IgD-negative memory B cell (primary cell): ENCODE measurements at regions not wholly inside any gene's neighbourhood (a gene's known extent, or its start where the extent isn't known, plus 50 kb on each side); places are given as distances from the start of the nearest gene placed in this dataset.
A peak's percentile ranks its signal among the peaks of the same experiment; 100 is the strongest.

Experiments used
- H3K27ac Mint-ChIP-seq, 3 donors: one replicate each; pipeline ENCODE4 v1.8.0; 2020 to 2022; ENCODE audit warnings: mild to moderate bottlenecking in 3 of 3, mixed read lengths in 3 of 3, moderate library complexity in 1 of 3
- H3K27me3 Mint-ChIP-seq: one replicate; pipeline ENCODE4 v1.8.0; 2021; ENCODE audit warnings: mixed read lengths
- H3K36me3 Mint-ChIP-seq: one replicate; pipeline ENCODE4 v1.8.0; 2020; ENCODE audit warnings: mild to moderate bottlenecking, mixed read lengths
- H3K4me1 Mint-ChIP-seq, 3 donors: one replicate each; pipeline ENCODE4 v1.8.0; 2020 to 2022; ENCODE audit warnings: mixed read lengths in 3 of 3, mild to moderate bottlenecking in 1 of 3
- H3K4me3 Mint-ChIP-seq, 4 donors: one replicate each; pipeline ENCODE4 v1.8.0; 2020 to 2022; ENCODE audit warnings: mild to moderate bottlenecking in 4 of 4, mixed read lengths in 4 of 4, moderate library complexity in 3 of 4
- H3K9me3 Mint-ChIP-seq, 3 donors: one replicate each; pipeline ENCODE4 v1.8.0; 2020 to 2021; ENCODE audit warnings: mixed read lengths in 3 of 3, mild to moderate bottlenecking in 1 of 3

DNA sequence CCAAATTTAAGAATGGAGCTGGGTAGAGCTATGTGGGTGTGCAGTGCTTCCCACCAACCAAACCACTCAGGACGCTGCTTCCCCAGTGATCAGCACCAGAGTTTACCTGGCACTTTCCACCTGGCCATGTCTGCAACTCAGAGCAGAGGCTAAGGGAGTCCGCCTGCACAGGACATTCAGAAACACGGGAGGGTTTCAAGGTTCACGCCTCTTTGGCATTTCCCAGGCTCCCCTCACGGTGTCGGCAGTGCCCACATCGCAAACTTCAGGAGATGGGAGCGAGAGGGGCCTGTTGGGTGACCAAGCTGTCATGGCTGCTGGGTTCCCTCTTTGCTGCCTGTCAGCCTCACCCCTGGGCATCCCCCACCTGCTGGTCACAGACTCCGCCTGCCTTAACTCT is 161.5 kb downstream of the NXNL2 start:
- Mint-ChIP-seq H3K36me3 (no peaks in the 10 kb centered on the region), H3K4me1 (no peaks in the 10 kb centered on the region), H3K4me3 (no peak overlapping the region), H3K27me3 (peaks cover 2% of the 10 kb centered on the region), H3K27ac (no peak overlapping the region), H3K9me3 (peaks cover 2 to 7% (median 4%) of the 10 kb centered on the region in 3 donors)

DNA sequence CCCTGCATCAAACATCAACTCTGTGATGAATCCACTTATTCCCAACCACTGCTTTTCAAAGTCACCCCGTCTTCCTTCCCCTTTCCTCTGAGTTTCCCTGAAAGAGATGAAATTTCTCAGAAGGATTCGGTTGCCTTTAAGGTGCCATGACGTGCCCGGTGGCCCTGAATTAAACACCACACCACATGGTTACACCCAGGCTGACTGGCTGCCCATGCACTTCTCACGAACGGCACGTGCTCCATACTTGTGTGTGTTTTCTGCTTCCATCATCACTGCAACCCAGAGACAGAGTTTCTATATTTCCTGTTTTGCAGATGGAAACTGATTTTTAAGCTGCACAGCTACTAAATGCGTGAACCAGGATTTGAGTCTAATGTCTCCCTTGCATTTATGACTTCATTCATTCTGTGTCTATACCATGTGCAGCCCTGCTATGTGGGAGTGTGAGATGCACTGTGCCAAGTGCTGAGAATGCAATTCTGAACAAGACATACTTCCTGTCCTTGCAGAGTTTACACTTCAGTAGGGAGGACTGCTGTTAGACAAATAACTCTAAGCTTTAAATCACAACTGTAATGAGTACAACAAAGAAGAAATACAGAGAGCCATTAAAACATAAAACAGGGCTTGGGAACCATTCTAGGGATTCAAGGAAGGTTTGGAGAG is 162.9 kb downstream of the NXNL2 start:
- H3K4me1 Mint-ChIP-seq = no peaks in the 10 kb centered on the region
- no peaks in the 10 kb centered on the region for H3K36me3 Mint-ChIP-seq
- H3K27ac Mint-ChIP-seq = no peak overlapping the region
- H3K4me3 Mint-ChIP-seq = peak overlapping the region in 1 of 4 donors; percentile 4
- peaks cover 2% of the 10 kb centered on the region for H3K27me3 Mint-ChIP-seq
- peaks cover 2 to 4% (median 4%) of the 10 kb centered on the region in 3 donors for H3K9me3 Mint-ChIP-seq

DNA sequence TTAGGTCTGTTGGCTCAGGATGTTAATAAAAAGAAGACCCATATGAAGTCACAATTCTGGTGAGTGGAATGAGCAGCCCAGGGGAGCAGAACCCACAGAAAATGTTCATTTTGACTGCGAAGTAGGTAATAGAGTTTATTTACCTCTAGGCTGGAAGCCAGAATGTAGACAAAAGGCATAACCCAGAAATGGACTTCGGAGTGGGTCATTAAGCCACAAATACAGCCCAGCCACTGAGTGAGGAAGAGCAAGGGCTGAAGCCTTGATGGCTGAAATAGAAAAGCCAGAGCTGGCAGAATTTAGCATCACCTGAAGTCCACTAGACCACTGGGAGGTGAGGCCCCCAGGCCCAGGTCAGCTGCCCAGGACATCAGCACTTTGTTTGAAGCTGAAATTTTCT is 168.0 kb downstream of the NXNL2 start:
- Mint-ChIP-seq H3K9me3 (peaks cover 0 to 4% (median 2%) of the 10 kb centered on the region in 3 donors), H3K27ac (no peak overlapping the region), H3K4me1 (peaks cover 0 to 3% (median 0%) of the 10 kb centered on the region in 3 donors)

DNA sequence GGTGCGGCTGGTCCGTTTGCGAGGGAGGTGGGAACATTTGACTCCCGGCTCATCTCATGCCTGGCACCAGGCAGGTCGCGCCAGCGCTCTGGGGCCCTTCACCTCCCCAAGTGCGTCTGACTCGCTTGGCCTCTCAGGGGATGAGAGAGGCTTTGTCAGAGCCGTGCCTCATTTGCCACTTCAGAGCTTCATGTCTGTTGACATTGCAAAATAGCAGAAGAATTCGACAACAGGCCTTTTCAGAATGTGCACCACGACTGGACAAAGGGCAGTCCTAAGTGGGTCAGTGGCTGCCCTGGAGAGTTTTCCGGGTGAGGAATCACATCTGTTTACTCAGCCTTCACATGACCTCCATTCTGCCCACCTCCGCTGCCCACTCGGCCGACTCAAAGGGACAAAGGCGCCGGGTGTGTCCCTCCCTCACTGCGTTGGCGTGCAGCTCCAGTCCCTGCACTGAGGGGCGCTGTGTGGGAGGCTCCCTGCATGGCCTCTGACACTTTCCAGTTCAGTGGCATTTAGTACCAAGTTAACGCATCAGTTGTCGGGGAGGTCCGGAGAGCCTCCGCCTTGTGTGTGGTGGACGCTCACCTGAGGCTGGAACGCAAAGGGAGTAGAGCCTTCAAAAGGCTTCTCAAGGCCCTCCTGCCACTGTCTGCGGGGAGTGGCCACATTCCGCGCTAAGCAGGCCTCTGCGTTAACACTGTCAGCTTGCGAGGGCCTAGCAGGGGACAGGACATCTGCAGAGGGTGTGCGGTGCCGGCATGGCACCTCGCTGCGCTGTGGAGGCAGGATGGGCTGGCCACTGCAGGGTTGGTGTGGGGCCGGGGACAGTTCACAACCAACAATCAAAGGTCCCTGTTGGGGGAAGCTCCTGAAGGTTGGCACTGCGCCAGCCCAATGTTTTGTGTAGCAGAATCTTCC is 171.5 kb downstream of the NXNL2 start:
- Mint-ChIP-seq H3K27me3 (no peaks in the 10 kb centered on the region), H3K4me3 (no peak overlapping the region)

More for the DNA sequence above, 168.0 kb downstream of the NXNL2 start:
- no peaks in the 10 kb centered on the region for H3K36me3 Mint-ChIP-seq
- no peak overlapping the region for H3K4me3 Mint-ChIP-seq
- no peaks in the 10 kb centered on the region for H3K27me3 Mint-ChIP-seq

DNA sequence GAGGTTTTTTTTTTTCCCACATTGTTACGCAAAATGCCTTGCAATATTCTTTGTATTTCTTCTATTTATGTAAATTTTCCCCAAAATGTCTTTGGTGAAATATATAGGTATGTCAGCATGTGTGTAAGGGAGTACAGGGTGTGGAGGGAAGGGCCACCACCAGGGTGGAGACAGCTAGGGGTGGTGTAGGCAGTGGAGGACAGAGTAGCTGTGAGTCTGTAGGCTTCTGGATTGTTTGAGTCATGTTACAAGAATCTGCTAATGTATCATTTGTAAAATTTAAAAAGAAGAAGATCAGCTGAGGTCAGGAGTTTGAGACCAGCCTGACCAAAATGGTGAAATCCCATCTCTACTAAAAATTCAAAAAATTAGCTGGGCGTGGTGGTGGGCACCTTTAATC is 175.5 kb downstream of the NXNL2 start:
- peaks cover 0 to 6% (median 4%) of the 10 kb centered on the region in 3 donors for H3K9me3 Mint-ChIP-seq
- H3K36me3 Mint-ChIP-seq = no peaks in the 10 kb centered on the region
- no peaks in the 10 kb centered on the region for H3K4me1 Mint-ChIP-seq
- no peak overlapping the region for H3K27ac Mint-ChIP-seq
- peaks cover 2% of the 10 kb centered on the region for H3K27me3 Mint-ChIP-seq
- H3K4me3 Mint-ChIP-seq = no peak overlapping the region

More for the DNA sequence above, 171.5 kb downstream of the NXNL2 start:
- Mint-ChIP-seq H3K9me3 (peaks cover 0 to 2% (median 0%) of the 10 kb centered on the region in 3 donors), H3K36me3 (no peaks in the 10 kb centered on the region), H3K27ac (no peak overlapping the region), H3K4me1 (peaks cover 0 to 3% (median 0%) of the 10 kb centered on the region in 3 donors)

DNA sequence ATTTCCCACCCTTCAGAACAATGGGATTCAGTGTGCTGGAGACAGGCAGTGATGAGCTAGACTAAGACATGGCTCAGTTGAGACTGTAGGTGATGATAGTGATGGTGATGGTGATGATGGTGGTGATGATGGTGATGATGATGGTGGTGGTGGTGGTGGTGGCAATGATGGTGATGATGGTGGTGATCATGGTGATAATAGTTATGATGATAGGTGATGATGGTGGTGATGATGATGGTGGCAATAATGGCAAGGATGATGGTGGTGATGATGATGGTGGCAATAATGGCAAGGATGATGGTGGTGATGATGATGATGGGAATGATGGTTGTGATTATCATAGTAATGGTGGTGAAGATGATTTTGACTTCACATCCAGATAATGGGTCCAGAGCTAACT is 176.7 kb downstream of the NXNL2 start:
- Mint-ChIP-seq H3K9me3 (peaks cover 0 to 8% (median 6%) of the 10 kb centered on the region in 3 donors), H3K27me3 (peaks cover 2% of the 10 kb centered on the region), H3K27ac (no peak overlapping the region), H3K36me3 (no peaks in the 10 kb centered on the region), H3K4me3 (no peak overlapping the region), H3K4me1 (no peaks in the 10 kb centered on the region)

DNA sequence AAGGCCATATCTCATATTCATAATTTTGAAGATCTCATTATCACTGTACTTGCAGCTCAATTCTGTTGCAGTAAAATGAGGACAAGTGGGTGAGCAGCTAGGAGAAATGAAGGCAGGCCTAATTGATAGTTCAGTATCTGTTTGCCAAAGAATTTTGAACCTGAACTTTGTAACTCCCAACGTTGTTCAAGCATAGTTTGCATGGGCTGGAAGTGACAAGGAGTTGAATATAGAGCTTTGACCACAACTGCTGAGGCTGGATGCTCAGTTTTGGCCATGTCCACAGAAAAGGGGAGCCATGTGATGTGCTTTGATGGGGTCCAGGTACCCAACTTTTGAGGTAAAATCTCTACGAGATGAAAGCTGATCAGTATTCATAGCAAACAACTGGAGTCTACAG is 177.5 kb downstream of the NXNL2 start:
- H3K36me3 Mint-ChIP-seq = no peaks in the 10 kb centered on the region
- H3K9me3 Mint-ChIP-seq = peaks cover 0 to 8% (median 6%) of the 10 kb centered on the region in 3 donors
- H3K27me3 Mint-ChIP-seq = peaks cover 2% of the 10 kb centered on the region
- H3K4me1 Mint-ChIP-seq = no peaks in the 10 kb centered on the region
- H3K27ac Mint-ChIP-seq = no peak overlapping the region
- H3K4me3 Mint-ChIP-seq = no peak overlapping the region

DNA sequence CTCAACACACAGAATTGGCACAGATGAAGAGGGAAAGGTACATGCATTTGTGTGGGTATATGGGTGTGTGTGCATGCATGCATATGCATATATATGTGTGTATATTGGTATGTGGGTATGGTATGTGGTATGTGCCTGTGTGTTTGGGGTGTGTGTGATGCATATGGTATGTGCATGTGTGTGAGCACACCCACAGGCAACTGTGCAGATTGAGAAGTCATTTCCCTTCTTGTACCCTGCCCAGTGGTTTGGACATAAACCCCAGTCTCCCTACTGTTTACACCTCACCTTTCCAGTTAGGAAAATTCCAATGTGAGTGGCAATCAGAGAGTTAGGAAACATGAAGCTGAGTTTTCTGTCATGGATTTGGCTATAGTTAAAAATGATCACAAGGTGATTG is 178.0 kb downstream of the NXNL2 start:
- H3K27ac Mint-ChIP-seq = no peak overlapping the region
- H3K9me3 Mint-ChIP-seq = peaks cover 0 to 8% (median 4%) of the 10 kb centered on the region in 3 donors
- no peak overlapping the region for H3K4me3 Mint-ChIP-seq
- H3K4me1 Mint-ChIP-seq = no peaks in the 10 kb centered on the region
- H3K36me3 Mint-ChIP-seq = no peaks in the 10 kb centered on the region
- peaks cover 2% of the 10 kb centered on the region for H3K27me3 Mint-ChIP-seq

DNA sequence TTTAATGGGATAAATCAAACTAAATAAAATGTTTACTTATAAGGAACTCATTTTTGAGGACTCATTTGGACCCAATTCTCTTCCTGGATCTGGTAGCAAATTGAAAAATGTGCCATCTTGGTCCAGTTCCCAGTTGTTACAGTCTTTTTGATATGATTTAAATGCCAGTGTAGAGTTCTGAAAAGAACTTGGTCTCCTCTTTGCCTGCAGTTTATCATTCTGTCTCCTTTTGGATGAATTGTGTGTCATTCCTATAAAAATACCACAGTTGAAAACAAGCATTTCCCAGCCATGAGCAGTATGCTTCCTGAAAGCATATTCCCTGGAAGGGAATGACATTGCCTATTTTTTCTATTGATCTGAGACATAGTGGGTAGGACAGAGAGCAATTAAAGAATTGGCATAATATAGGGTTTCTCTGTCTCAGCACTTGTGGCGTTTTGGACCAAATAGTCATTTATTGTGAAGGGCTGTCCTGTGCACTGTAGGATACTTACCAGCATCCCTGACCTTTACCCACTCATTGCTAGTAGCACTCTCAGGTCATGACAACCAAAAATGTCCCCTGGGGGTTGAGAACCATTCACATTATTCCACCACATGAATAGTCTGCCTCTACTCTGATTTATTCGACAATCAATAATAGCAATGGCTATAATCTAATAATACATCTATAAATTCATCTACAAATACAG is 181.8 kb downstream of the NXNL2 start:
- Mint-ChIP-seq H3K9me3 (peaks cover 0 to 8% (median 4%) of the 10 kb centered on the region in 3 donors), H3K36me3 (no peaks in the 10 kb centered on the region), H3K4me3 (no peak overlapping the region), H3K27me3 (peaks cover 4% of the 10 kb centered on the region), H3K27ac (no peak overlapping the region), H3K4me1 (no peaks in the 10 kb centered on the region)

DNA sequence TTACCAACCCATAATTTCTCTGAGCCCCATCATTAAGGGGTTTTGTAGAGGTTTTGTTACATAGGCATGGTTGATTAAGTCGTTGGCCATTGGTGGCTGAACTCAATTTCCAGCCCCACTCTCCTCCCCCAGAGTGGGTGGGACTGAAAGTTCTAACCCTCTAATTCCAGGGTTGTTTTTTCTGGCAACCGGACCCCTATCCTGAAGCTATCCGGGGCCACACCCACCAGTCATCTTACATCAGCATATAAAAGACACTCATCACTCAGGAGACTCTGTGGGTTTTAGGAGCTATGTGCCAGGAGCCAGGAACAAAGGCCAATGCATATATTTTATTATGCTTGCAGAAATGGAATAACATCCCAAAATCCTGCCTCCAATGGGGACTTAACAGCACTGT is 186.0 kb downstream of the NXNL2 start:
- no peak overlapping the region for H3K27ac Mint-ChIP-seq
- H3K27me3 Mint-ChIP-seq = peaks cover 2% of the 10 kb centered on the region
- H3K4me1 Mint-ChIP-seq = no peaks in the 10 kb centered on the region
- H3K9me3 Mint-ChIP-seq = no peaks in the 10 kb centered on the region
- H3K4me3 Mint-ChIP-seq = no peak overlapping the region
- no peaks in the 10 kb centered on the region for H3K36me3 Mint-ChIP-seq

DNA sequence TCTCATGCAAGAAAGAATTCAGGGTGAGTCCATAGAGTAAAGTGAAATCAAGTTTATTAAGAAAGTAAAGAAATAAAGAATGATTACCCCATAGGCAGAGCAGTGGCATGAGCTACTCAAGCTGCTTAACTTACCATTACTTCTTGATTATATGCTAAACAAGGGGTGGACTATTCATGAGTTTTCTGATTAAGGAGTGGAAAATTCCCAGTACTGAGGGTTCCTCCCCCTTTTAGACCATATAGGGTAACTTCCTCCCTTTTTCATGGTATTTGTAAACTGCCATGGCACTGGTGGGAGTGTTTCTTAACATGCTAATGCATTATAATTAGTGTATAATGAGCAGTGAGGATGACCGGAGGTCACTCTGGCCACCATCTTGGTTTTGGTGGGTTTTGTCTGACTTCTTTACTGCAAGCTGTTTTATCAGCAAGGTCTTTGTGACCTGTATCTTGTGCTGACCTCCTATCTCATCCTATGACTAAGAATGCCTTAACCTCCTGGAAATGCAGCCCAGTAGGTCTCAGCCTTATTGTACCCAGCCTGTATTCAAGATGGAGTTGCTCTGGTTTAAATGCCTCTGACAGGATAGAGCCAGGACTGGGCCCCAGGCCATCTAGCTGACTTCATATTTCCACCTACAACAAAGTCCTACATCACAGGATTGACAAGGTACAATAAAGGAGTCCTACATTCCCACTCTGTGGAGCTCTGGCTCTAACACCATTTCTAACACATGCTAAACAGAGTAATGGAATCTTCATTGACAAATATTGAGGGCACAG is 186.7 kb downstream of the NXNL2 start:
- Mint-ChIP-seq H3K4me1 (no peaks in the 10 kb centered on the region), H3K27me3 (peaks cover 2% of the 10 kb centered on the region), H3K27ac (no peak overlapping the region), H3K4me3 (no peak overlapping the region), H3K36me3 (no peaks in the 10 kb centered on the region), H3K9me3 (no peaks in the 10 kb centered on the region)

DNA sequence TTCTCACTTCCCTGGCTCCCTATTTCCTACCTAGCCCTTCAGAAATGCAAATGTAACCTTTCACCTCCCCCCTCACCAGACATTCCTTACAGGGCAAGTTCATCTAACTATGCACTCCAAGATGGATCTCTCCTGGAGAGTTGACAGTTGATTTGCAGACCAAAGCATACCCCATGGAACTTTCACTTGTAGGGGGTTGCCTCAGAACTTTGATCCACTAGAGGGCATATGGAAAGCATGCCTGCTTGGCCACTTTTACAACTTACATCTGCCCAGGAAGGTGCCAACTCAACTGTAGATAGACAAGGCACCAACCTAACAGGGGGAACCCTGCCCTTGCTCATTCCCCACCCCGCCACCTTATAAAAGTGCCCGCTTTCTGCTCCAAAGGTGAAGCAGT is 187.8 kb downstream of the NXNL2 start:
- Mint-ChIP-seq H3K9me3 (no peaks in the 10 kb centered on the region), H3K27me3 (peaks cover 7% of the 10 kb centered on the region), H3K27ac (no peak overlapping the region), H3K36me3 (no peaks in the 10 kb centered on the region), H3K4me3 (peak overlapping the region in 1 of 4 donors; percentile 75), H3K4me1 (no peaks in the 10 kb centered on the region)

DNA sequence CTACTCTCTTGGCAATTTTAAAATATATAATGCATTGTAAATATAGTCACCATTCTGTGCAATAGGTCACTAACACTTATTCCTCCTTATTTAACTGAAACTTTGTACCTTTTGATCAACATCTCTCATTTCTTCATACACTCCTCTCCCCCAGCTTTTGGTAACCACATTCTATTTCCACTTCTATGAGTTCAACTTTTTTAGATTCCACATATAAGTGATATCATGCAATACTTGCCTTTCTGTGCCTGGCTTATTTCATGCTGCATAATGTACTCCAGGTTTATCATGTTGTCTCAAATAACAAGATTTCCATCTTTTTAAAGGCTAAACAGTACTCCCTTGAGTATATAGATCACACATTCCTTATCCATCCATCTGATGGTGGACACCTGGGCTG is 188.8 kb downstream of the NXNL2 start:
- H3K9me3 Mint-ChIP-seq = peaks cover 0 to under 1% (median 0%) of the 10 kb centered on the region in 3 donors
- peaks cover 7% of the 10 kb centered on the region for H3K27me3 Mint-ChIP-seq
- no peaks in the 10 kb centered on the region for H3K4me1 Mint-ChIP-seq
- no peaks in the 10 kb centered on the region for H3K36me3 Mint-ChIP-seq
- no peak overlapping the region for H3K4me3 Mint-ChIP-seq
- peak overlapping the region in 1 of 3 donors; percentile 11 for H3K27ac Mint-ChIP-seq

DNA sequence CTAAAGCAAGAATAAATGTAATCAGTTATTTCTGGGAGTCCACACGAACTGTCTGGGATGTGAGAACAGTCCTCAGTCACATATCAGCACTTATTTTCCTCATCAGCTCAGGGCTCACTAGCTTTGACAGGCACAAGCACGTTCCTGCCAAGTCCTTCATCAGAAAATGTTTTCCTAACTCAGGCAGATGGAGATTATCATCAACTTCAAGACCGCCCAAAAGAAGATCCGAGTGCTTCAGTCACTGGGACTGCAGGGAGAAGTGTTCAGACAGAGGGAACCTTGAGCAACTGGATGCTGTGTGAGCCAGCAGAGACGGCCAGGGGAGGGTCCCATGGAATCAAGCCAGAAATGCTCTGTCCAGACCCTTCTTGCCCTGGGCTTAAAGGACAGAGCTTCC is 189.4 kb downstream of the NXNL2 start:
- H3K36me3 Mint-ChIP-seq = no peaks in the 10 kb centered on the region
- peaks cover 0 to 2% (median 0%) of the 10 kb centered on the region in 3 donors for H3K9me3 Mint-ChIP-seq
- no peak overlapping the region for H3K4me3 Mint-ChIP-seq
- H3K27me3 Mint-ChIP-seq = peaks cover 8% of the 10 kb centered on the region
- no peak overlapping the region for H3K27ac Mint-ChIP-seq
- no peaks in the 10 kb centered on the region for H3K4me1 Mint-ChIP-seq
